NCI-H526 (cell line): ENCODE measurements at regions not wholly inside any gene's neighbourhood (a gene's known extent, or its start where the extent isn't known, plus 50 kb on each side); places are given as distances from the start of the nearest gene placed in this dataset.
A peak's percentile ranks its signal among the peaks of the same experiment; 100 is the strongest.

ENCODE experiments used
- DNase-seq, 2 experiments: peaks; one replicate each; lab custom pipeline; 2025; lab: John Stamatoyannopoulos, UW

GRCh38 chr12:107891967-107892366 lies 117.5 kb downstream of the ASCL4 start:
- peak; percentile 8 to 46 for DNase-seq

- no peak for DNase-seq
These were observed 120.1 kb downstream of the ASCL4 start for GRCh38 chr12:107894589-107894988.

- DNase-seq = no peak
These were observed 121.5 kb downstream of the ASCL4 start for GRCh38 chr12:107895966-107896365.

DNA sequence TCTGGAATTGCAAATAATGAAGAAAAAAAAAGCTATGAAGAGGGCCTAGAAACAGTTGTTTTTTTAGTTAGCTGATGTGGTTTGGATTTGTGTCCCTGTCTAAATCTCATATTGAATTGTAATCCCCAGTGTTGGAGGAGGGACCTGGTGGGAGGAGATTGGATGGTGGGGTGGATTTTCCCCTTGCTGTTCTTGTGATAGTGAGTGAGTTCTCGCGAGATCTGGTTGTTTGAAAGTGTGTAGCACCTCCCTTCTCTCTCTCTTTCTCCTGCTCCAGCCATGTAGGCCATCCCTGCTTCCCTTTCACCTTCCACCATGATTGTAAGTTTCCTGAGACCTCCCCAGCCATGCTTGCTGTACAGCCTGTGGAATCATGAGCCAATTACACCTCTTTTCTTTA lies 126.1 kb downstream of the ASCL4 start:
- DNase-seq = no peak

DNA sequence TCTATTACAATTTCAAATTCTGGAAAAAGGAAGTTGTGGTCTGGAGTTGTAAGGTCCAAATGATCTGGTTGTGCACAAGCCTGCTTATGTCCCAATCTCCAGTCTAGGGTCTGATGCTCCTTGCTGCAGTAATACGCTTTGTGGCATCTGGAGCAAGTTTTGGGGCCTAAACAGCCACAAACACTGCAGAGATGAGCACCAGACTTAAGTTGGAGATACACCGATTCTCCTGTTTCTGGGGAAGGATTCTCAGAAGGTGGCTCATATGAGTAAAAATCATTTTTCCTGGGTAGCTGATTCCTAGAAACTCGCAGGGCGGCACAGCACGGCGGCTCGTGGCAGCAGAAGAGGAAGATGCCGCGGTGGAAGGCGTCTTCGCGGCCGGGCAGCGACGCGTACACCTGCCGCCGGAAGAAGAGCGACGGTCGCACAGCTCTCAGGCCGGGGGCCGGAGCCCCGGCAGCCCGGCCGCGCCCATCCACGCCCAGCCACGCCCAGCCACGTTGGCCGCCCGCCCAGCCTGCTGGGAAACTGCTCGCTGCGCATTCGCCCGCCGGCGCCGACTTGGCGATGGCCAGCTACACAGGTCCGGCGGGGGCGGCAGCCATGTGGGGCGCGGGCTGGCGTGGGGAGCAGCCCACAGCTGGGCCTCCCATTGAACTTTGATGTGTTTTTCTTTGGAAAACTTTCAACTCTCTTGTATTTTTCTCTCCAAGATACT lies 129.0 kb downstream of the ASCL4 start:
- DNase-seq = peak; percentile 57 to 91

DNA sequence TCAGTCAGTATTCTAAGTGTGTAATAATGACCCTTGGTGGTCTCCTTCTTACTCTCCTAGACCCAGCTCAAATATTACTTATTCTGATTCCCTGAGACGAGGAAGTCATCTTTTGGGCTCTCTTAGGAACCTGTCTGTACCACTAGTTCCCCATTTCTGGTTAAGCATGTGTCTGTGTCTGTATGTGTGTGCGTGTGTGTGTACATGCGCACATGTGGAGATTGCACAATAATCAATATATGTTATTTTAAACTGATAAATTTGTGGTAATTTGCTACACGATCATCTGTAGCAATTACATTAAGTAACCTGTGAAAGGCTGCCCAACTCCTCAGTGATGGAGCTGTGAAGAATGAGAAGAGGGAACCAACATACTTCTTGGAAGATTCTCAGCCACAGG lies 132.2 kb downstream of the ASCL4 start:
- DNase-seq = no peak

GRCh38 chr12:107912421-107913004 lies 138.0 kb downstream of the ASCL4 start:
- peak in 1 of 2 experiments; percentile 54 for DNase-seq

- DNase-seq = no peak
These were observed 140.0 kb downstream of the ASCL4 start for GRCh38 chr12:107914460-107914977.

GRCh38 chr12:107917912-107918800 lies 143.7 kb downstream of the ASCL4 start:
- peak; percentile 33 to 65 for DNase-seq

- DNase-seq = no peak
These were observed 146.6 kb downstream of the ASCL4 start for GRCh38 chr12:107921062-107921461.

DNA sequence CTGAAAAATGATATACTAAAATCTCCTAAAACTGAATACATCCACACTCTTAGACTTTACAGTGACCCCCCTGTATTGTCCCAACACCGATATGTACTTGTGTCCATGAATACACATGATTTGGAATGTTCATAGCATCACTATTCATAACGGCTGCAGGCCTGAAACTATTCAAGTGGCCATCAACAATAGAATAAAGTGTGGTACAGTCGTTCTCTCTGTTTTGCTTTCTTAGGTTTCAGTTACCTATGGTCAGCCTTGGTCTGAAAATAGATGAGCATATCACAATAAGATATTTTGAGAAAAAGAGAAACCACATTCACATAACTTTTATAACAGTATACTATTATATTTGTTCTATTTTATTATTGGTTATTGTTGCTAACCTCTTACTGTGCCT lies 150.6 kb downstream of the ASCL4 start:
- no peak for DNase-seq

- DNase-seq = peak; percentile 27 to 76
These were observed 154.9 kb downstream of the ASCL4 start for GRCh38 chr12:107929436-107929835.

DNA sequence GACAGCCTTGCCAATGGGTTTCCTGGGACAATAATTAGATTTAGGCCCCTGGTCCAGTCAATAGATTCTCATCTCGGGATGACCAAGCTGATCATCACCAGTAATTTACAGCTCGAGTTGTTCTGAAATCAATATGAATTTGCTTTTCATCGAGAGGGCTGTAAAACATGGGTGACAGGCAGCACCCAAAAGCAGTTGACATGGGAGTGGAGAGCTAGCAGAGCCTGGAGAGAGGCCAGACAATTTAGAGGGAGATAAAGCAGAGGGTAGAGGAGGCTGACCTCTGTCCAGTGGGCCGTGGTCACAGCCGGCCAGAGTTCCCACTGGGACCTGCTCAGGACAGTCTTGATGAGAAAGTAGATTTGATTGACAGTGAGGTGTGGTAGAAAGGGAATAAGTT lies 157.3 kb downstream of the ASCL4 start:
- no peak for DNase-seq

- peak in 1 of 2 experiments; percentile 4 for DNase-seq
These were observed 163.9 kb downstream of the ASCL4 start for GRCh38 chr12:107938446-107938845.

DNA sequence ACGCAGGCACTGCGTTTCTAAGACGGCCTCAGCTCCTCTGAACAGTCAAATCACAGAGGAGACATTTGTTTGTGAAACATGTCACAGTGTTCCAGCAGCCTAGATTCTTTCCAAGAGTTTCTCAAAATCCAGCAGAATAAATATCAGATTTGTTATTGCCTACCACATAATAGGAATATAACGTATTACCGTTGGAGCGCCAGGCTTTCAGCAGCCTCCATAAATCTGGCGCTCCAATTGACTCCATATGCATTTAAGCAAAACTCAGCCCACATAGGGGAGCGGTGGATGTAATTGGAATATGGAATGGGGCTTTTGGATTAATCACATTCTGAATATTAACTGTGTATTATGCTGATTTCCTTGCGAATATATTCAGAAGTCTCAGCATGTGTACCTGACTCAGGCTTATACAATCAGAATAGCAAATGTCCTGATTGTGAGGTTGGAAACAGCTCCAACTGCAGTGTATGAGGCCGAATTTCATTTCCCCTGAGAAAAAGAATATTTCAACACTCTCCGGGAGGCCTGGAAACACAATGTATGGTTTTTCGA lies 174.0 kb downstream of the ASCL4 start:
- no peak for DNase-seq

DNA sequence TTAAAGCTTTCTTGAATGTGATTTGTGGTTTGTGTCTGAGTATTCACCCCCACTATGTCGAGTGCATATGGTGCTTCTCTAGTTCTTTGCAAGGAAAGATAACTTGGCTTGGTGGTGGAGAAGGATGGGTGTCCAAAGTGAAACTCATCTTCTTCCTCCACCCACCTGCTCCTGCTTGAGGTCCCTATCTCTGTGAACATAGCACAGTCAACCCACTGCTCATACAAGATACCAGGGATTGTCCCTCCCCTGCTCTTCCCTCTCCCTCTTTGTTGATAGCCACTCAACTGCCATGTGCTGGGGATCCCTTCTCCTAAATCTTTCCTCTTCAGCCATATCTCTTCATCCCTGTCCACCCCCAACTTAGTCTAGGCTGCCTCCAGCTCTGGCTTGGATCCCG lies 176.5 kb downstream of the ASCL4 start:
- DNase-seq = no peak

GRCh38 chr12:107955966-107956643 lies 173.0 kb upstream of the WSCD2 start:
- no peak for DNase-seq

DNA sequence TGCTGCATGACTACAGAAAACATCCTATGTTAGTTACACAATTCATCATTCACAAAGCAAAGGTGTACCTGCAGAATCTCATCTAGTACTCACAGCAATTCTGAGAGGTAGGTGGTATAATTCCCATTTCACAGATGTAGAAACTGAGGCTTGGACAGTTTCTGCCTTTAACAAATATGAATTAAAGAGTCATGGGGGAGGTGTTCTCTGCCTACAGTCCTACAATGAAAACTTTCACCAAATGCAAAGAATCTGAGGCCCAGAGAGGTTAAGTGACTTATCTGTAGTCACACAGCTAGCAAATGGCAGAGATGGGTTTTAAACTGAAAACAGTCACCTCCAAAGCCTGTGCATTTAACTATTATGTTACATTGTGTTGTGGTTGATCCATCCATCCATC lies 171.6 kb upstream of the WSCD2 start:
- no peak for DNase-seq

GRCh38 chr12:107963635-107964034 lies 165.5 kb upstream of the WSCD2 start:
- DNase-seq = no peak

DNA sequence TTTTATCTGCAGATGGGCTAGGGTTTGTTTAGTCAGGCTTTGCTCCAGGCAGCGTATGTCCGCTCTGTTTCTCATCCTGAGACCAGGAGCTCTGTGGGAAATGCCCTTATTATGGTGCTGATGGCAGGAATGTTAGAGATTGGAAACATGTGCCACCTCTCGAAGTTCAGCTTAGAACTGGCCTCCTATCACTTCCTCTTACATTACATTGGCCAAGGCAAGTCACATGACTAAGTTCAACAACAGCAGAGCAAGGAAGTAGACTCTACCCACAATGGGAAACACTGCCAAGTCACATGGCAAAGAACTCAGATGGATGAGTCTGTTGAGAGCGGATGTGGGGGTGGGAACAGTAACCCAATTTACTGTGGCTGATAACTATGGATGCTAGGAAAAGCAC lies 161.9 kb upstream of the WSCD2 start:
- no peak for DNase-seq

DNA sequence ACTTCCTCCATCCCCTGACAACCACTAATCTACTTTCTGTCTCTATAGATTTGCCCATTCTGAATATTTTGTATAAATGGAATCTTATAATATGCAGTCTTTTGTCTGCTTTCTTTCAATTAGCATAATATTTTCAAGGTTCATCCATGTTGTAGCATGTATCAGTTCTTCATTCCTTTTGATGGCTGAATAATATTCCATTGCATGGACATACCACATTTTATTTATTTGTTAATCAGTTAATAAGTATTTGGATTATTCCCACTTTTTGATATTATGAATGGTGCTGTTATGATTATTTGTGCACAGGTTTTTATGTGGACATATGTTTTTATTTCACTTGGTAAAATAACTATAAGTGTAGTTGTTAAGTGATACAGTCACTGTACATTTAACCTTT lies 155.1 kb upstream of the WSCD2 start:
- no peak for DNase-seq

DNA sequence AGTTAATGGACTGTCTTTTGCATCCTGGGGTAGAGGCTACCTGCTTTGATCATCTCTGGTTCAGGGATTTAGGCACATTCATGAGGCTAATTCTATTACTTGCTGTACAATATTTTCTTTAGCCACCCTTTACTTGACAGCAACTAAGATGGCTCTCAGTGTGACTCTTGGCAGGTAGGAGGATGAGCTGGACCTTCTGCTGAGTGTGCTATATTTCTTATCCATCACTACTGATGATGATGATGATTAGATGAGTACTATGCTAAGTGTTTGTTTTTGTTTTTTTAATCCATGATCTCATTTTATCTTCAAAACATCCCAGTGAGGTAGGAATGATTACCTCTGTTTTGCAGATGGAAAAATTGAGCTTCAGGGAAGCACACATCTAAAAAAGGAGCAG lies 152.8 kb upstream of the WSCD2 start:
- DNase-seq = no peak
